Hepatocyte (in vitro differentiated cells): ENCODE measurements at regions not wholly inside any gene's neighbourhood (a gene's known extent, or its start where the extent isn't known, plus 50 kb on each side); places are given as distances from the start of the nearest gene placed in this dataset.

Experiments used
- DNase-seq: peaks from one replicate; pipeline ENCODE4 v3.0.0-alpha.2; 2016; ENCODE audit warnings: low spot score
- H2AFZ ChIP-seq: fragments of 200-600 bp; sonication (generic); 2 replicates; pipeline ENCODE4 v1.6.0; 2016; ENCODE audit warnings: antibody characterized with exemption, mild to moderate bottlenecking
- H3K27ac ChIP-seq: fragments of 200-600 bp; sonication (generic); 2 replicates; pipeline ENCODE4 v1.5.1; 2016; ENCODE audit warnings: mild to moderate bottlenecking
- H3K27me3 ChIP-seq: fragments of 200-600 bp; sonication (generic); 2 replicates; pipeline ENCODE4 v1.6.1; 2016
- H3K36me3 ChIP-seq: fragments of 200-600 bp; sonication (generic); replicated peaks from 2 replicates; pipeline ENCODE4 v1.5.1; 2016; ENCODE audit warnings: low read depth; ENCODE audit not compliant: insufficient read depth
- H3K4me1 ChIP-seq: fragments of 200-600 bp; sonication (generic); 2 replicates; pipeline ENCODE4 v1.5.1; 2016; ENCODE audit warnings: mild to moderate bottlenecking, moderate library complexity; ENCODE audit not compliant: insufficient read depth
- H3K4me2 ChIP-seq: fragments of 200-600 bp; sonication (generic); 2 replicates; pipeline ENCODE4 v1.6.0; 2016
- H3K4me3 ChIP-seq: fragments of 200-600 bp; sonication (generic); 2 replicates; pipeline ENCODE4 v1.5.1; 2016; ENCODE audit warnings: mild to moderate bottlenecking
- H3K79me2 ChIP-seq: fragments of 200-600 bp; sonication (generic); 2 replicates; pipeline ENCODE4 v1.6.0; 2017; ENCODE audit warnings: mild to moderate bottlenecking
- H3K9me2 ChIP-seq: fragments of 200-600 bp; sonication (generic); replicated peaks from 2 replicates; pipeline ENCODE4 v1.6.0; 2017; ENCODE audit warnings: mild to moderate bottlenecking; ENCODE audit not compliant: insufficient read depth
- H3K9me3 ChIP-seq: fragments of 200-600 bp; sonication (generic); 2 replicates; pipeline ENCODE4 v1.5.1; 2016; ENCODE audit warnings: low read depth, mild to moderate bottlenecking
- H4K20me1 ChIP-seq: fragments of 200-600 bp; sonication (generic); 2 replicates; pipeline ENCODE4 v1.6.0; 2016; ENCODE audit warnings: mild to moderate bottlenecking; ENCODE audit not compliant: insufficient read depth, poor library complexity, severe bottlenecking
- EZH2 ChIP-seq: fragments of 200-600 bp; sonication (generic); IDR thresholded peaks from 2 replicates; pipeline ENCODE4 v1.6.1; 2016; ENCODE audit warnings: antibody characterized with exemption, mild to moderate bottlenecking, borderline replicate concordance
- EZH2phosphoT487 ChIP-seq: fragments of 200-600 bp; sonication (generic); IDR thresholded peaks from one replicate; pipeline ENCODE4 v1.6.1; 2018; ENCODE audit warnings: antibody characterized with exemption, mild to moderate bottlenecking, low read depth, moderate library complexity; ENCODE audit not compliant: unreplicated experiment, severe bottlenecking
- WGBS: methylation state at CpG from one replicate; pipeline ENCODE4 v1.1.6; 2016; ENCODE audit warnings: low lambda C conversion rate; ENCODE audit errors: missing lambda C conversion rate; 5-methylcytosine and 5-hydroxymethylcytosine counted together
- TF ChIP-seq, protein P1 (sequence below): fragments of 200-600 bp; sonication (generic); IDR thresholded peaks from 2 replicates; pipeline ENCODE4 v1.5.1; 2016; ENCODE audit warnings: antibody characterized with exemption, mild to moderate bottlenecking; ENCODE audit not compliant: poor library complexity

DNA sequence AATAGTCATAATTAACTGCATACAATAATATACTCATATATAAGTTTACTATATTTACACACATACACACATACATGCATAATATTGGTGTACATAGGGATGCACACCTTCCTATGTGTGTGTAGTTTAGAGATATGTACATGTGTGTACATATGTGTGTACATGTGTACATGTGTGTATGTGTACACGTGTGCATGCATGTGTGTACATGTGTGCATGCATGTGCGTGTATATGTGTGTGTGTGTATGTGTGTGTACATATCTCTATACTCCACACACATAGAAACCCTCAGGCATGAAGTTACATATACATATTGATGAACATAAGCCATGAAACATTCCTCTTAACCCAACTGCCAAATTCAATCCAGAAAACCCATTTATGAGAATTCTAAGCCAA lies 547.8 kb downstream of the TLR4 start:
- 89% methylated on average over 2 of the region's 2 CpGs for WGBS
- no peak overlapping the region for H3K4me3 ChIP-seq

DNA sequence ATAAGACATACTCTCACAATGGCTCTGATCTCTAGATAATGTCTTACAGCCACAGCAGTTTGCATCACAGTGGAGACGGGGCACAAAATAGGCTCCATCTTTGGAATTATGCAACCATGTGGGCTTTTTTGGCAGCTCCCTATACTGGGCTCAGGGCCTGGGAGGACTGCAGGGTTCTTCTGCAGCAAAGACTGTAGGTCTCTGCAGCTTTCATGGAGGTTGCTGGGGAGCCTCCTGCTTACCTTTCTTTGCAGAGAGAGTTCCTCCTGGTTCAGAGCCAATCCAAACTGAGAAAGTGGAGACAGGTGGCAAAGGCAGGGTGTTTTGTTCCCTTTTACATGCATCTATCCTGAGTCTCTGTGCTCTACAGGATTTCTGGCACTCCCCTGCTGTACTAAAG lies 558.0 kb downstream of the TLR4 start:
- Histone ChIP-seq H3K4me1 (no peaks in the 10 kb centered on the region), H3K27ac (no peak overlapping the region), H2AFZ (no peak overlapping the region), H3K4me2 (no peak overlapping the region), H3K27me3 (no peaks in the 10 kb centered on the region), H3K36me3 (no peaks in the 10 kb centered on the region), H3K4me3 (no peak overlapping the region), H4K20me1 (no peaks in the 10 kb centered on the region), H3K9me2 (no peaks in the 10 kb centered on the region), H3K79me2 (no peaks in the 10 kb centered on the region), H3K9me3 (no peaks in the 10 kb centered on the region)
- 50% methylated on average over 1 of the region's 1 CpG for WGBS
- DNase-seq = no peak
- TF ChIP-seq, protein P1, sequence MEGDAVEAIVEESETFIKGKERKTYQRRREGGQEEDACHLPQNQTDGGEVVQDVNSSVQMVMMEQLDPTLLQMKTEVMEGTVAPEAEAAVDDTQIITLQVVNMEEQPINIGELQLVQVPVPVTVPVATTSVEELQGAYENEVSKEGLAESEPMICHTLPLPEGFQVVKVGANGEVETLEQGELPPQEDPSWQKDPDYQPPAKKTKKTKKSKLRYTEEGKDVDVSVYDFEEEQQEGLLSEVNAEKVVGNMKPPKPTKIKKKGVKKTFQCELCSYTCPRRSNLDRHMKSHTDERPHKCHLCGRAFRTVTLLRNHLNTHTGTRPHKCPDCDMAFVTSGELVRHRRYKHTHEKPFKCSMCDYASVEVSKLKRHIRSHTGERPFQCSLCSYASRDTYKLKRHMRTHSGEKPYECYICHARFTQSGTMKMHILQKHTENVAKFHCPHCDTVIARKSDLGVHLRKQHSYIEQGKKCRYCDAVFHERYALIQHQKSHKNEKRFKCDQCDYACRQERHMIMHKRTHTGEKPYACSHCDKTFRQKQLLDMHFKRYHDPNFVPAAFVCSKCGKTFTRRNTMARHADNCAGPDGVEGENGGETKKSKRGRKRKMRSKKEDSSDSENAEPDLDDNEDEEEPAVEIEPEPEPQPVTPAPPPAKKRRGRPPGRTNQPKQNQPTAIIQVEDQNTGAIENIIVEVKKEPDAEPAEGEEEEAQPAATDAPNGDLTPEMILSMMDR = no peak
- no peak for TF ChIP-seq EZH2phosphoT487
- no peak for TF ChIP-seq EZH2

More for the DNA sequence above, 547.8 kb downstream of the TLR4 start:
- Histone ChIP-seq H4K20me1 (no peaks in the 10 kb centered on the region), H3K9me2 (no peaks in the 10 kb centered on the region), H3K4me1 (no peaks in the 10 kb centered on the region), H3K27ac (no peak overlapping the region), H3K36me3 (no peaks in the 10 kb centered on the region), H3K9me3 (peaks cover 8% of the 10 kb centered on the region), H3K4me2 (no peak overlapping the region), H3K79me2 (no peaks in the 10 kb centered on the region), H3K27me3 (no peaks in the 10 kb centered on the region), H2AFZ (no peak overlapping the region)
- TF ChIP-seq EZH2 (no peak), EZH2phosphoT487 (no peak)
- TF ChIP-seq, protein P1 = no peak
- DNase-seq = no peak

DNA sequence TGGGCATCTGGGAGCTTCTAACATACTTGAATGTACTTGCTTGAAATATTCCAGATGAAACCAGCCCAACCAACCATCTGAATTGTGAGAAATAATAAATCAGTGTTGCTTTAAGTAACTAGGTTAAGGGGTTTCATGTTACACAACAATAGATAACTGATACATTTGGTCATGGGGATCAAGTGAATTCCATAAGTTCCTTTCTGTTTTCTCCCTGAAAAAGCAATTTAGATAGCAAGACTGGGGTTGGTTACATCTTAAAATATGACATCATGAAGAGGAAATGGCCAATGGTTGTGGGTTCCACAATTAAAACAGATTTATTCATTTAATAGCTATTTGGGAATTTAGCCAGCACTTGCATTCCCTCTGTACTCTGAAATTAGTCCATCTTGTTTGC lies 559.7 kb downstream of the TLR4 start:
- H3K4me1 ChIP-seq = no peaks in the 10 kb centered on the region
- no peak overlapping the region for H3K4me2 ChIP-seq
- no peaks in the 10 kb centered on the region for H3K9me2 ChIP-seq
- DNase-seq = no peak
- no peaks in the 10 kb centered on the region for H3K36me3 ChIP-seq
- no peaks in the 10 kb centered on the region for H3K27me3 ChIP-seq
- H3K27ac ChIP-seq = no peak overlapping the region
- TF ChIP-seq EZH2 = no peak
- TF ChIP-seq, protein P1 = no peak
- TF ChIP-seq EZH2phosphoT487 = no peak
- H4K20me1 ChIP-seq = no peaks in the 10 kb centered on the region
- H3K4me3 ChIP-seq = no peak overlapping the region
- no peak overlapping the region for H2AFZ ChIP-seq
- no peaks in the 10 kb centered on the region for H3K9me3 ChIP-seq
- no peaks in the 10 kb centered on the region for H3K79me2 ChIP-seq

DNA sequence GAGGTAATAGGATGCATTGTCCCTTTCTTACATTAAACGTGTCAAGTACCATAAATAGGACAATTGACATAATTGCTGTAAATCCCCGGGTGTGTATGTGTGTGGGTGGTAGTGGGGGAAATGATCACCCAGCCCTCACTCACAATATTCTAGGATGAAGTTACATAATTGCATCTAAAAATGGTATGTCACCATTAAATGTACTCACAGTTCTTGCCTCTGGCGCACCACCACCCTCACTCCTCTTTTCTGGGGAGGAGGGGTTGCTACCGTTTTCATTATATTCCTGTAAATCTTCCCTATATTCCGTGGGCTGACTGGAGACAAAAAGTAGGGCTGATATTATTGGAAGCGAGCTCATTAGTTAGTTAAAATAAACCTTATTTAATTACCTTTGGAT lies 563.8 kb downstream of the TLR4 start:
- Histone ChIP-seq H3K4me1 (no peaks in the 10 kb centered on the region), H2AFZ (no peak overlapping the region), H4K20me1 (no peaks in the 10 kb centered on the region), H3K36me3 (no peaks in the 10 kb centered on the region), H3K9me2 (no peaks in the 10 kb centered on the region), H3K9me3 (no peaks in the 10 kb centered on the region), H3K79me2 (no peaks in the 10 kb centered on the region), H3K27me3 (no peaks in the 10 kb centered on the region), H3K27ac (no peak overlapping the region), H3K4me3 (no peak overlapping the region), H3K4me2 (no peak overlapping the region)
- TF ChIP-seq EZH2 (no peak), EZH2phosphoT487 (no peak)
- TF ChIP-seq, protein P1 = no peak
- WGBS = 90% methylated on average over 6 of the region's 6 CpGs
- no peak for DNase-seq
